Thyroid gland (tissue), 4 donors: ENCODE measurements at regions not wholly inside any gene's neighbourhood (a gene's known extent, or its start where the extent isn't known, plus 50 kb on each side); places are given as distances from the start of the nearest gene placed in this dataset.

Experiments
- DNase-seq, 2 donors: peaks; one replicate each; pipeline ENCODE4 v3.0.0-alpha.2; 2019
- H3K27ac ChIP-seq, 3 donors: fragments of 200-600 bp; sonication (generic); 1 replicate in 2 of 3; 2 replicates in 1 of 3; pipeline ENCODE4 v1.5.1; 2016 to 2019; ENCODE audit warnings: mild to moderate bottlenecking in 1 of 3, moderate library complexity in 1 of 3
- H3K27me3 ChIP-seq: fragments of 200-600 bp; sonication (generic); one replicate; pipeline ENCODE4 v1.5.1; 2019
- H3K36me3 ChIP-seq, 2 donors: fragments of 200-600 bp; sonication (generic); one replicate each; pipeline ENCODE4 v1.5.1; 2016 to 2019
- H3K4me1 ChIP-seq, 2 donors: fragments of 200-600 bp; sonication (generic); one replicate each; pipeline ENCODE4 v1.5.1; 2017 to 2019
- H3K4me3 ChIP-seq, 3 donors: fragments of 200-600 bp; sonication (generic); replicated peaks in 1 of 3; 1 replicate in 2 of 3; 2 replicates in 1 of 3; pipeline ENCODE4 v1.5.1; 2016; ENCODE audit warnings: mild to moderate bottlenecking in 1 of 3
- H3K9me3 ChIP-seq: fragments of 200-600 bp; sonication (generic); one replicate; pipeline ENCODE4 v1.5.1; 2017
- CTCF ChIP-seq, 6 experiments: fragments of 200-600 bp in 3 of 6; fragments of 450-650 bp in 3 of 6; sonication (generic) in 3 of 6; IDR thresholded peaks; one replicate each; pipeline ENCODE4 v1.5.1; 2016 to 2019; ENCODE audit warnings: antibody characterized with exemption in 6 of 6, mild to moderate bottlenecking in 2 of 6, inconsistent platforms in 1 of 6, moderate library complexity in 1 of 6
- POLR2A ChIP-seq, 2 donors: fragments of 450-650 bp; IDR thresholded peaks; one replicate each; pipeline ENCODE4 v1.6.1; 2017; ENCODE audit warnings: antibody characterized with exemption in 2 of 2, mild to moderate bottlenecking in 2 of 2, moderate library complexity in 1 of 2
- whole genome bisulfite sequencing, 2 donors: methylation state at CpG; one replicate each; pipeline ENCODE4 v1.1.5; 2017; 5-methylcytosine and 5-hydroxymethylcytosine counted together
- intact Hi-C: fragments of 100-400 bp; cut with DNase I; formaldehyde crosslinking; loops from one replicate; pipeline ENCODE4 v1.15.1; 2023

DNA sequence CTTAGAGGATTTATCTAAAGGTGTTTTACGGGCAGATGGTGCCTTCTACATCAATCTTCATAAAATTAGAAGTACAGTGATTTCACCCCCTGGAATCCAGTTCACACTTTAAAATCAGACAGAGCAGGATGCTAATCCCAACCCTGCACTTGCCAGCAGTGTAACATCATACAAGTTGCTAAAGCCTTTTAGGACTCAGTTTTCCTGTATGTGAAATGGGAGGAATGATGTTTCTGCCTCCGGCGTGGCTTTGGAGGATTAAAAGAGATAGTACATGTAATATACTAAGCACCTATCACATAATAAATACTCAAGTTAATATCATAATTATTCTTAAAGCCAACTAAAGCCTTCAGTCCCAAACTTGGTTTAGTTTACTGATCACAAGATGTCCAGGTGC lies 257.2 kb upstream of the THBS1 start:
- 98 to 99% methylated on average over 3 of the region's 3 CpGs for WGBS, 2 donors
- intact Hi-C loops: no loop called here
- H3K9me3 ChIP-seq: no peaks in the 10 kb centered on the region
- H3K4me1 ChIP-seq: no peaks in the 10 kb centered on the region
- H3K36me3 ChIP-seq: no peaks in the 10 kb centered on the region
- TF ChIP-seq POLR2A (IDR thresholded peaks at IDR 0.05): no peak
- no peak for TF ChIP-seq CTCF (IDR thresholded peaks at IDR 0.05)
- no peak overlapping the region for H3K4me3 ChIP-seq
- no peaks in the 10 kb centered on the region for H3K27me3 ChIP-seq
- DNase-seq: no peak
- H3K27ac ChIP-seq: no peak overlapping the region

GRCh38 chr15:39326306-39326975 lies 254.4 kb upstream of the THBS1 start:
- H3K27ac ChIP-seq: no peak overlapping the region
- WGBS, 2 donors: 69 to 77% methylated on average over 5 of the region's 5 CpGs
- H3K36me3 ChIP-seq: no peaks in the 10 kb centered on the region
- intact Hi-C loops: no loop called here
- H3K9me3 ChIP-seq: no peaks in the 10 kb centered on the region
- no peak for TF ChIP-seq CTCF (IDR thresholded peaks at IDR 0.05)
- TF ChIP-seq POLR2A (IDR thresholded peaks at IDR 0.05): no peak
- H3K4me1 ChIP-seq: no peaks in the 10 kb centered on the region
- no peaks in the 10 kb centered on the region for H3K27me3 ChIP-seq
- no peak for DNase-seq
- H3K4me3 ChIP-seq: no peak overlapping the region

DNA sequence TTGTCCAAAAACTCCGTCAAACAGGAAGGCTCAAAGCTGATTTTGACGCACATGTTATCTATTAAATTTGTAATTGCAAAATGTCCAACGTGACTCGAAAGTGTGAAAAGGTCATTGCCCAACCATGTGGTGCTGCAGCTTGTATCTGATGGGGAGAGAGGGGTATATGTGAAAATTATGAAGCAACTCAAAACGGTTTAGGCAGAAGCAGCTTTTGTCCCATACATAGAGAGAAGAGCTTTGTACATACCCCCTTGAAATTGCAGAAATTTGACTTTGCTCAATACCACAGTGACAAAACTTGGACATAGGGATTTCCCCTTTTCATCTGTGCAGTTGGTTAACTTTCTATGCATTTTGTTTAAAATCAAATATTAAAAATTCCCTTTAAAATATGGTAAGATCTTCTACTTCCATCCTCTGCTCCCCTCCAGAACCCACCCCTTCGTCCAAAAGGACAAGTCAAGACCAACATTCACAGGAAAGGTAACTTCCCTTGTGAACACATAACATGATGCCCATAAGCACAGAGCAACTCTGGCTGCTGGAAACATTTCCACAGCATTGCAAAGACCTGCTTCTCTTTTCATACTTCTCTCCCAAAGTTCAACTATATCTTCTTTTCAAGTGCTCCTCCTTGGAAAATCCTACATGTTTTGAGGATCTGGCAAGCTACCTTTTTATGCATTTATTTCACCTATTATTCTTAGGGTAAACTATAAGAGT lies 253.7 kb upstream of the THBS1 start:
- Histone ChIP-seq H3K27me3 (no peaks in the 10 kb centered on the region), H3K9me3 (no peaks in the 10 kb centered on the region), H3K4me1 (no peaks in the 10 kb centered on the region), H3K27ac (no peak overlapping the region), H3K36me3 (no peaks in the 10 kb centered on the region), H3K4me3 (no peak overlapping the region)
- DNase-seq: no peak
- intact Hi-C loops: no loop called here
- whole genome bisulfite sequencing, 2 donors: 78 to 87% methylated on average over 6 of the region's 6 CpGs
- TF ChIP-seq CTCF (IDR thresholded peaks at IDR 0.05) (no peak), POLR2A (IDR thresholded peaks at IDR 0.05) (no peak)

- no peaks in the 10 kb centered on the region for H3K27me3 ChIP-seq
- no peak for DNase-seq
- H3K36me3 ChIP-seq: no peaks in the 10 kb centered on the region
- no peak overlapping the region for H3K27ac ChIP-seq
- H3K4me3 ChIP-seq: no peak overlapping the region
- no peaks in the 10 kb centered on the region for H3K9me3 ChIP-seq
- 86 to 89% methylated on average over 6 of the region's 6 CpGs for WGBS, 2 donors
- H3K4me1 ChIP-seq: no peaks in the 10 kb centered on the region
- intact Hi-C loops: no loop called here
- TF ChIP-seq CTCF (IDR thresholded peaks at IDR 0.05): no peak
- no peak for TF ChIP-seq POLR2A (IDR thresholded peaks at IDR 0.05)
These were observed 250.8 kb upstream of the THBS1 start for GRCh38 chr15:39330061-39330460.

GRCh38 chr15:39331584-39331983 lies 249.3 kb upstream of the THBS1 start:
- Histone ChIP-seq H3K27me3 (no peaks in the 10 kb centered on the region), H3K4me1 (no peaks in the 10 kb centered on the region), H3K36me3 (no peaks in the 10 kb centered on the region), H3K4me3 (no peak overlapping the region), H3K27ac (no peak overlapping the region), H3K9me3 (no peaks in the 10 kb centered on the region)
- no peak for TF ChIP-seq CTCF (IDR thresholded peaks at IDR 0.05)
- TF ChIP-seq POLR2A (IDR thresholded peaks at IDR 0.05): no peak
- intact Hi-C loops: no loop called here
- 81 to 92% methylated on average over 3 of the region's 3 CpGs for WGBS, 2 donors
- DNase-seq: no peak
